HCT116 (cell line): ENCODE measurements at regions not wholly inside any gene's neighbourhood (a gene's known extent, or its start where the extent isn't known, plus 50 kb on each side); places are given as distances from the start of the nearest gene placed in this dataset.

ENCODE experiments used
- ATAC-seq: fragments of 200-7000 bp; cut with Tn5 transposase; 2 replicates; pipeline ENCODE4 v1.9.1; 2020; ENCODE audit warnings: mild to moderate bottlenecking, moderate library complexity
- BruUV-seq: library from RNA; stranded (reverse); fragments of 400-500 nt; replicated peaks from 2 replicates; lab custom pipeline; 2021; lab: Mats Ljungman, UMichigan
- CTCF ChIA-PET: fragments of 300-600 bp; sonication (Branson Sonifier 250); formaldehyde crosslinking; loops from one replicate; lab custom pipeline; 2021; ENCODE audit warnings: antibody characterized with exemption; lab: Charles Lee
- POLR2A ChIA-PET: fragments of 300-600, 350-600 bp; sonication (Branson Sonifier 250); formaldehyde crosslinking; loops from one replicate; lab custom pipeline; 2021; ENCODE audit warnings: antibody characterized with exemption; lab: Charles Lee
- RAD21 ChIA-PET, 2 experiments: fragments of 300-600 bp; sonication (Branson Sonifier 250); formaldehyde crosslinking; loops; one replicate each; lab custom pipeline; 2023; ENCODE audit warnings: low total read pairs in 2 of 2; ENCODE audit not compliant: uncharacterized antibody in 2 of 2, unreplicated experiment in 2 of 2, low non-redundant PET in 1 of 2; lab: Charles Lee
- DNase-seq: peaks from one replicate; pipeline ENCODE4 v3.0.0-alpha.2; 2010; ENCODE audit warnings: low read depth, low spot score
- H2AFZ ChIP-seq: fragments of 200-600 bp; shearing (Covaris generic), sonication (generic); 2 replicates; pipeline ENCODE4 v1.6.1; 2017; ENCODE audit warnings: low read depth, mixed run types, mixed read lengths, antibody characterized with exemption, low read length; ENCODE audit not compliant: poor library complexity, severe bottlenecking
- H3K27ac ChIP-seq: 2 replicates; pipeline ENCODE4 v1.5.1; 2012; ENCODE audit warnings: low read depth, low read length
- H3K27me3 ChIP-seq: fragments of 200-600 bp; sonication (generic); 2 replicates; pipeline ENCODE4 v1.6.1; 2016; ENCODE audit warnings: mixed run types, low read length, mixed read lengths; ENCODE audit not compliant: insufficient read depth
- H3K36me3 ChIP-seq, 2 experiments: fragments of 200-500 bp in 1 of 2; fragments of 200-600 bp in 1 of 2; sonication (Bioruptor generic) in 1 of 2; sonication (generic) in 1 of 2; 2 replicates each; pipeline versions ENCODE4 v1.5.1 to v1.6.1; 2014 to 2016; ENCODE audit warnings: low read length in 2 of 2, inconsistent platforms in 1 of 2, mixed read lengths in 1 of 2, mixed run types in 1 of 2; ENCODE audit not compliant: insufficient read depth in 2 of 2, control insufficient read depth in 1 of 2
- H3K4me1 ChIP-seq, 2 experiments: fragments of 200-600 bp in 1 of 2; sonication (generic) in 1 of 2; 2 replicates each; pipeline versions ENCODE4 v1.5.1 to v1.6.1; 2012 to 2017; ENCODE audit warnings: low read length in 2 of 2, inconsistent platforms in 1 of 2, mild to moderate bottlenecking in 1 of 2, mixed read lengths in 1 of 2, mixed run types in 1 of 2, moderate library complexity in 1 of 2; ENCODE audit not compliant: insufficient read depth in 2 of 2, control insufficient read depth in 1 of 2
- H3K4me2 ChIP-seq: fragments of 200-600 bp; sonication (generic); 2 replicates; pipeline ENCODE4 v1.6.1; 2017; ENCODE audit warnings: mixed run types, low read length, mixed read lengths
- H3K4me3 ChIP-seq, 2 experiments: fragments of 200-600 bp in 1 of 2; sonication (generic) in 1 of 2; replicated peaks in 1 of 2; 2 replicates each; pipeline ENCODE4 v1.5.1; 2011 to 2016; ENCODE audit warnings: low read length in 2 of 2, control low read depth in 1 of 2, low read depth in 1 of 2, mild to moderate bottlenecking in 1 of 2, mixed read lengths in 1 of 2, mixed run types in 1 of 2
- H3K79me2 ChIP-seq: fragments of 200-600 bp; sonication (generic); 2 replicates; pipeline ENCODE4 v1.6.1; 2017; ENCODE audit warnings: mild to moderate bottlenecking, mixed run types, low read length, moderate library complexity, mixed read lengths; ENCODE audit not compliant: insufficient read depth
- H3K9ac ChIP-seq: fragments of 200-600 bp; sonication (generic); 2 replicates; pipeline ENCODE4 v1.6.1; 2016; ENCODE audit warnings: low read length, mixed read lengths
- H3K9me2 ChIP-seq: fragments of 200-600 bp; sonication (generic), shearing (Covaris generic); 2 replicates; pipeline ENCODE4 v1.6.1; 2017; ENCODE audit warnings: mixed run types, mild to moderate bottlenecking, moderate library complexity; ENCODE audit not compliant: insufficient read depth
- H3K9me3 ChIP-seq, 2 experiments: fragments of 200-500 bp in 1 of 2; fragments of 200-600 bp in 1 of 2; sonication (Bioruptor generic) in 1 of 2; sonication (generic) in 1 of 2; 2 replicates each; pipeline ENCODE4 v1.6.1; 2014 to 2017; ENCODE audit warnings: low read length in 2 of 2, mixed read lengths in 2 of 2, inconsistent platforms in 1 of 2, low read depth in 1 of 2, mild to moderate bottlenecking in 1 of 2, mixed run types in 1 of 2, moderate library complexity in 1 of 2; ENCODE audit not compliant: control insufficient read depth in 1 of 2, insufficient read depth in 1 of 2
- H4K20me1 ChIP-seq: fragments of 200-600 bp; sonication (generic), shearing (Covaris generic); 2 replicates; pipeline ENCODE4 v1.6.1; 2017; ENCODE audit warnings: mixed run types, mild to moderate bottlenecking, moderate library complexity; ENCODE audit not compliant: insufficient read depth
- ATF3 ChIP-seq: IDR thresholded peaks from 2 replicates; pipeline ENCODE4 v1.6.1; 2012
- CBX3 ChIP-seq: IDR thresholded peaks from 2 replicates; pipeline ENCODE4 v1.6.1; 2012; ENCODE audit warnings: low read depth
- CEBPB ChIP-seq: IDR thresholded peaks from 2 replicates; pipeline ENCODE4 v1.6.1; 2012; ENCODE audit warnings: low read depth
- CTCF ChIP-seq, 3 experiments: fragments of 200-600 bp in 1 of 3; sonication (generic) in 1 of 3; IDR thresholded peaks in 2 of 3; conservative IDR thresholded peaks in 1 of 3; 2 replicates each; pipeline ENCODE4 v1.5.1; 2012 to 2017; ENCODE audit warnings: low read depth in 2 of 3, low read length in 2 of 3, antibody characterized with exemption in 1 of 3, borderline replicate concordance in 1 of 3, control low read depth in 1 of 3, mild to moderate bottlenecking in 1 of 3, mixed read lengths in 1 of 3, mixed run types in 1 of 3, moderate library complexity in 1 of 3; ENCODE audit not compliant: insufficient read depth in 1 of 3
- ELF1 ChIP-seq: IDR thresholded peaks from 2 replicates; pipeline ENCODE4 v1.6.1; 2012; ENCODE audit warnings: low read depth, borderline replicate concordance
- EZH2 ChIP-seq: fragments of 200-600 bp; sonication (generic); IDR thresholded peaks from 2 replicates; pipeline ENCODE4 v1.6.1; 2017; ENCODE audit warnings: antibody characterized with exemption, mixed run types
- MAX ChIP-seq: IDR thresholded peaks from 2 replicates; pipeline ENCODE4 v1.6.1; 2012
- RAD21 ChIP-seq: IDR thresholded peaks from 2 replicates; pipeline ENCODE4 v1.6.1; 2012; ENCODE audit warnings: low read depth, mild to moderate bottlenecking
- SIN3A ChIP-seq: IDR thresholded peaks from 2 replicates; pipeline ENCODE4 v1.6.1; 2012; ENCODE audit warnings: low read depth
- TCF7L2 ChIP-seq: IDR thresholded peaks from 2 replicates; pipeline ENCODE4 v1.7.0; 2011; ENCODE audit warnings: borderline replicate concordance, inconsistent platforms; ENCODE audit not compliant: insufficient read depth, insufficient read length; ENCODE audit errors: extremely low read depth
- ZFX ChIP-seq: fragments of 450-650 bp; IDR thresholded peaks from 2 replicates; pipeline ENCODE4 v1.6.1; 2017
- ZNF274 ChIP-seq: fragments of 200-500 bp; sonication (Bioruptor generic); IDR thresholded peaks from 2 replicates; pipeline ENCODE4 v1.6.1; 2014; ENCODE audit warnings: mild to moderate bottlenecking, low read depth, low read length, inconsistent platforms
- intact Hi-C: fragments of 100-400 bp; cut with micrococcal nuclease; formaldehyde crosslinking; loops from 2 replicates; pipeline ENCODE4 v1.10.0; 2022

GRCh38 chr4:123624959-123625358 is 228.4 kb downstream of the SPRY1 start:
- Histone ChIP-seq H2AFZ (no peak overlapping the region), H3K4me3 (no peak overlapping the region), H3K79me2 (no peaks in the 10 kb centered on the region), H3K4me2 (no peak overlapping the region), H3K9me2 (no peaks in the 10 kb centered on the region), H3K4me1 (no peaks in the 10 kb centered on the region), H3K36me3 (no peaks in the 10 kb centered on the region), H3K27ac (no peak overlapping the region), H3K9ac (no peak overlapping the region), H3K27me3 (no peaks in the 10 kb centered on the region), H3K9me3 (no peaks in the 10 kb centered on the region), H4K20me1 (no peaks in the 10 kb centered on the region)
- no TSS peak for BruUV-seq
- CTCF ChIA-PET, result no interaction called here
- RAD21 ChIA-PET, result no interaction called here
- intact Hi-C loops, result no loop called here
- TF ChIP-seq CBX3 (no peak), TCF7L2 (no peak), CTCF (IDR thresholded peaks at IDR 0.05 in 2 of 3, conservative IDR thresholded peaks at IDR 0.05 in 1 of 3; ENCODE audit: borderline replicate concordance in 1 of 3, insufficient read depth in 1 of 3, low read depth in 2 of 3, low read length in 2 of 3) (no peak), CEBPB (no peak)
- POLR2A ChIA-PET, result no interaction called here
- ATAC-seq (no peak), DNase-seq (no peak)

GRCh38 chr4:123628288-123628687 is 231.7 kb downstream of the SPRY1 start:
- no peaks in the 10 kb centered on the region for H3K79me2 ChIP-seq
- no peaks in the 10 kb centered on the region for H3K27me3 ChIP-seq
- no peak overlapping the region for H3K4me2 ChIP-seq
- H3K9me2 ChIP-seq, result no peaks in the 10 kb centered on the region
- H3K36me3 ChIP-seq, result no peaks in the 10 kb centered on the region
- ChIA-PET CTCF (no interaction called here), POLR2A (no interaction called here), RAD21 (no interaction called here)
- no peaks in the 10 kb centered on the region for H4K20me1 ChIP-seq
- ATAC-seq (no peak), DNase-seq (no peak)
- no peaks in the 10 kb centered on the region for H3K9me3 ChIP-seq
- H3K9ac ChIP-seq, result no peak overlapping the region
- no peaks in the 10 kb centered on the region for H3K4me1 ChIP-seq
- TF ChIP-seq ELF1 (no peak), SIN3A (no peak), CTCF (IDR thresholded peaks at IDR 0.05 in 2 of 3, conservative IDR thresholded peaks at IDR 0.05 in 1 of 3; ENCODE audit: borderline replicate concordance in 1 of 3, insufficient read depth in 1 of 3, low read depth in 2 of 3, low read length in 2 of 3) (no peak), EZH2 (no peak), CBX3 (no peak), ATF3 (no peak), ZFX (no peak), ZNF274 (no peak), RAD21 (no peak), MAX (no peak)
- no peak overlapping the region for H3K27ac ChIP-seq
- BruUV-seq, result no TSS peak
- no peak overlapping the region for H2AFZ ChIP-seq
- no peak overlapping the region for H3K4me3 ChIP-seq
- intact Hi-C loops, result no loop called here
